H9 (cell line): ENCODE measurements at regions not wholly inside any gene's neighbourhood (a gene's known extent, or its start where the extent isn't known, plus 50 kb on each side); places are given as distances from the start of the nearest gene placed in this dataset.

Experiments
- DNase-seq: peaks from one replicate; pipeline ENCODE4 v3.0.0-alpha.2; 2017
- H2AFZ ChIP-seq: one replicate; pipeline ENCODE4 v1.6.1; 2013; ENCODE audit warnings: mild to moderate bottlenecking, low read length, control low read depth, moderate library complexity
- H2AK5ac ChIP-seq: 2 replicates; pipeline ENCODE4 v1.6.1; 2013; ENCODE audit warnings: low read length, control low read depth, mixed read lengths; ENCODE audit not compliant: insufficient read length
- H2BK120ac ChIP-seq: one replicate; pipeline ENCODE4 v1.6.1; 2013; ENCODE audit warnings: low read depth, mild to moderate bottlenecking, low read length, control low read depth, inconsistent platforms; ENCODE audit not compliant: poor library complexity, severe bottlenecking
- H2BK12ac ChIP-seq: 2 replicates; pipeline ENCODE4 v1.6.1; 2013; ENCODE audit warnings: low read length, control low read depth, mixed read lengths, low read depth; ENCODE audit not compliant: insufficient read length
- H2BK15ac ChIP-seq: 2 replicates; pipeline ENCODE4 v1.6.1; 2013; ENCODE audit warnings: low read depth, low read length, control low read depth
- H2BK20ac ChIP-seq: one replicate; pipeline ENCODE4 v1.6.1; 2013; ENCODE audit warnings: low read depth, mild to moderate bottlenecking, low read length, control low read depth, inconsistent platforms; ENCODE audit not compliant: poor library complexity, severe bottlenecking
- H2BK5ac ChIP-seq: 2 replicates; pipeline ENCODE4 v1.6.1; 2013; ENCODE audit warnings: low read length, control low read depth, mixed read lengths; ENCODE audit not compliant: insufficient read length
- H3K14ac ChIP-seq: 2 replicates; pipeline ENCODE4 v1.6.1; 2013; ENCODE audit warnings: low read length, control low read depth; ENCODE audit not compliant: insufficient read depth
- H3K18ac ChIP-seq: 2 replicates; pipeline ENCODE4 v1.6.1; 2013; ENCODE audit warnings: low read depth, mild to moderate bottlenecking, mixed read lengths, low read length, control low read depth; ENCODE audit not compliant: insufficient read length
- H3K23ac ChIP-seq: 2 replicates; pipeline ENCODE4 v1.6.1; 2013; ENCODE audit warnings: low read length, control low read depth, mixed read lengths, low read depth; ENCODE audit not compliant: insufficient read length
- H3K23me2 ChIP-seq: 2 replicates; pipeline ENCODE4 v1.6.1; 2013; ENCODE audit warnings: low read depth, mild to moderate bottlenecking, mixed read lengths, low read length, control low read depth; ENCODE audit not compliant: insufficient read length, poor library complexity, severe bottlenecking
- H3K27ac ChIP-seq: 2 replicates; pipeline ENCODE4 v1.5.1; 2013; ENCODE audit warnings: low read length, control low read depth, mixed read lengths, low read depth; ENCODE audit not compliant: insufficient read length
- H3K27me3 ChIP-seq: 2 replicates; pipeline ENCODE4 v1.6.1; 2013; ENCODE audit warnings: low read length, control low read depth, inconsistent platforms; ENCODE audit not compliant: insufficient read depth
- H3K4ac ChIP-seq: 2 replicates; pipeline ENCODE4 v1.6.1; 2013; ENCODE audit warnings: low read depth, mild to moderate bottlenecking, control low read depth, inconsistent platforms, low read length, moderate library complexity
- H3K4me1 ChIP-seq: 2 replicates; pipeline ENCODE4 v1.6.1; 2013; ENCODE audit warnings: low read length, control low read depth, inconsistent platforms; ENCODE audit not compliant: insufficient read depth
- H3K4me2 ChIP-seq: 2 replicates; pipeline ENCODE4 v1.6.1; 2013; ENCODE audit warnings: low read length, control low read depth, mixed read lengths; ENCODE audit not compliant: insufficient read length, insufficient read depth
- H3K56ac ChIP-seq: 2 replicates; pipeline ENCODE4 v1.6.1; 2013; ENCODE audit warnings: low read depth, mild to moderate bottlenecking, mixed read lengths, low read length, control low read depth; ENCODE audit not compliant: insufficient read length
- H3K79me1 ChIP-seq: 2 replicates; pipeline ENCODE4 v1.6.1; 2013; ENCODE audit warnings: low read depth, mild to moderate bottlenecking, moderate library complexity, low read length, control low read depth, inconsistent platforms; ENCODE audit not compliant: insufficient read depth, poor library complexity, severe bottlenecking
- H3K79me2 ChIP-seq: 2 replicates; pipeline ENCODE4 v1.6.1; 2013; ENCODE audit warnings: low read length, control low read depth, inconsistent platforms; ENCODE audit not compliant: insufficient read depth
- H3K9ac ChIP-seq: 2 replicates; pipeline ENCODE4 v1.6.1; 2013; ENCODE audit warnings: low read length, control low read depth, mixed read lengths; ENCODE audit not compliant: insufficient read length; ENCODE audit errors: extremely low read depth
- H3K9me3 ChIP-seq: one replicate; pipeline ENCODE4 v1.6.1; 2013; ENCODE audit warnings: low read depth, low read length, inconsistent platforms; ENCODE audit not compliant: control insufficient read depth
- H3T11ph ChIP-seq: one replicate; pipeline ENCODE4 v1.6.1; 2013; ENCODE audit warnings: mild to moderate bottlenecking, low read length, control low read depth, inconsistent platforms
- H4K20me1 ChIP-seq: one replicate; pipeline ENCODE4 v1.6.1; 2013; ENCODE audit not compliant: control insufficient read depth, insufficient read length, insufficient read depth
- H4K5ac ChIP-seq: 2 replicates; pipeline ENCODE4 v1.6.1; 2013; ENCODE audit warnings: low read depth, mild to moderate bottlenecking, mixed read lengths, low read length, control low read depth; ENCODE audit not compliant: insufficient read length
- H4K8ac ChIP-seq: replicated peaks from 2 replicates; pipeline ENCODE4 v1.6.1; 2013; ENCODE audit warnings: low read length, control low read depth, mixed read lengths, low read depth; ENCODE audit not compliant: insufficient read length
- H4K91ac ChIP-seq: 2 replicates; pipeline ENCODE4 v1.6.1; 2013; ENCODE audit warnings: low read depth, mild to moderate bottlenecking, moderate library complexity, mixed read lengths, low read length, control low read depth; ENCODE audit not compliant: insufficient read length
- H3K27ac Mint-ChIP-seq, 3 experiments: 2 replicates in 2 of 3; 3 replicates in 1 of 3; pipeline ENCODE4 v1.8.0; 2020 to 2021; ENCODE audit warnings: mixed read lengths in 3 of 3, mild to moderate bottlenecking in 1 of 3, moderate library complexity in 1 of 3
- H3K27me3 Mint-ChIP-seq: 2 replicates; pipeline ENCODE4 v1.8.0; 2021; ENCODE audit warnings: low read depth, mild to moderate bottlenecking, moderate library complexity, mixed read lengths
- H3K36me3 Mint-ChIP-seq, 3 experiments: 2 replicates in 2 of 3; 3 replicates in 1 of 3; pipeline ENCODE4 v1.8.0; 2020 to 2021; ENCODE audit warnings: low read depth in 3 of 3, mixed read lengths in 3 of 3; ENCODE audit not compliant: insufficient read depth in 1 of 3
- H3K4me1 Mint-ChIP-seq, 2 experiments: 2 replicates each; pipeline ENCODE4 v1.8.0; 2020; ENCODE audit warnings: mixed read lengths in 2 of 2
- H3K4me3 Mint-ChIP-seq, 2 experiments: 2 replicates in 1 of 2; 3 replicates in 1 of 2; pipeline ENCODE4 v1.8.0; 2020 to 2021; ENCODE audit warnings: mild to moderate bottlenecking in 2 of 2, mixed read lengths in 2 of 2, moderate library complexity in 1 of 2
- H3K9me3 Mint-ChIP-seq, 2 experiments: 2 replicates in 1 of 2; 3 replicates in 1 of 2; pipeline ENCODE4 v1.8.0; 2020; ENCODE audit warnings: mild to moderate bottlenecking in 2 of 2, mixed read lengths in 2 of 2, moderate library complexity in 1 of 2
- CTCF ChIP-seq: fragments of 200-600 bp; sonication (generic); conservative IDR thresholded peaks from 3 replicates; pipeline ENCODE4 v1.8.0; 2021; ENCODE audit warnings: antibody characterized with exemption, mild to moderate bottlenecking
- whole genome bisulfite sequencing: extraction: QIAGEN DNeasy Blood & Tissue Kit; methylation state at CpG from one replicate; pipeline ENCODE4 v1.1.7; 2013; ENCODE audit warnings: missing lambda C conversion rate, low lambda C conversion rate, mixed read lengths; ENCODE audit not compliant: insufficient read length; ENCODE audit errors: extremely low coverage; 5-methylcytosine and 5-hydroxymethylcytosine counted together

GRCh38 chr14:104431929-104432541, 147.5 kb upstream of the C14orf180 start:
- Histone ChIP-seq H2AK5ac (no peak overlapping the region), H2BK5ac (no peak overlapping the region), H2BK120ac (no peak overlapping the region), H3K23ac (no peak overlapping the region), H3T11ph (no peak overlapping the region), H2AFZ (no peak overlapping the region), H4K91ac (no peak overlapping the region), H3K56ac (no peak overlapping the region), H3K4me1 (no peaks in the 10 kb centered on the region), H4K20me1 (no peaks in the 10 kb centered on the region), H3K23me2 (no peaks in the 10 kb centered on the region), H3K14ac (no peak overlapping the region), H3K79me1 (no peaks in the 10 kb centered on the region), H2BK20ac (no peak overlapping the region), H3K27ac (no peak overlapping the region), H3K79me2 (no peaks in the 10 kb centered on the region), H3K4me2 (no peak overlapping the region), H3K9ac (no peak overlapping the region), H4K8ac (no peak overlapping the region), H2BK15ac (no peak overlapping the region), H2BK12ac (no peak overlapping the region), H3K4ac (no peak overlapping the region), H3K27me3 (no peaks in the 10 kb centered on the region), H3K9me3 (no peaks in the 10 kb centered on the region), H4K5ac (no peak overlapping the region), H3K18ac (no peak overlapping the region)
- no peak for TF ChIP-seq CTCF
- Mint-ChIP-seq H3K27ac (no peak overlapping the region), H3K4me3 (no peak overlapping the region), H3K9me3 (no peaks in the 10 kb centered on the region), H3K27me3 (no peaks in the 10 kb centered on the region), H3K36me3 (no peaks in the 10 kb centered on the region), H3K4me1 (peaks cover 3 to 4% of the 10 kb centered on the region in 2 experiments; a peak in 3 of 4 replicates)
- DNase-seq, result peak; percentile 43
- WGBS, result no CpG with 5 or more reads among the region's 11 CpGs
